Posterior cingulate gyrus (tissue), 11 donors: ENCODE measurements at regions not wholly inside any gene's neighbourhood (a gene's known extent, or its start where the extent isn't known, plus 50 kb on each side); places are given as distances from the start of the nearest gene placed in this dataset.
A peak's percentile ranks its signal among the peaks of the same experiment; 100 is the strongest.

Experiments
- DNase-seq, 10 donors: peaks; one replicate each; pipeline versions ENCODE4 v3.0.0 to v3.0.0-alpha.2; 2020 to 2021; ENCODE audit warnings: mixed read lengths in 3 of 10
- intact Hi-C: fragments of 100-400 bp; cut with DNase I; formaldehyde crosslinking; loops from one replicate; pipeline ENCODE4 v1.15.1; 2023

GRCh38 chr7:106167439-106168136, 55.5 kb upstream of the SYPL1 start:
- intact Hi-C loops: no loop called here
- DNase-seq: no peak

GRCh38 chr7:106166651-106167342, 54.7 kb upstream of the SYPL1 start:
- intact Hi-C loops: no loop called here
- DNase-seq: peak in 3 of 10 donors; percentile 27 to 41 (median 31)

- DNase-seq: no peak
- intact Hi-C loops: no loop called here
These were observed 53.2 kb upstream of the SYPL1 start for GRCh38 chr7:106165337-106165736.

GRCh38 chr7:106163257-106163656, 51.1 kb upstream of the SYPL1 start:
- intact Hi-C loops: no loop called here
- DNase-seq: no peak
